ENCODE measurements at regions not wholly inside any gene's neighbourhood (a gene's known extent, or its start where the extent isn't known, plus 50 kb on each side); places are given as distances from the start of the nearest gene placed in this dataset.

DNA sequence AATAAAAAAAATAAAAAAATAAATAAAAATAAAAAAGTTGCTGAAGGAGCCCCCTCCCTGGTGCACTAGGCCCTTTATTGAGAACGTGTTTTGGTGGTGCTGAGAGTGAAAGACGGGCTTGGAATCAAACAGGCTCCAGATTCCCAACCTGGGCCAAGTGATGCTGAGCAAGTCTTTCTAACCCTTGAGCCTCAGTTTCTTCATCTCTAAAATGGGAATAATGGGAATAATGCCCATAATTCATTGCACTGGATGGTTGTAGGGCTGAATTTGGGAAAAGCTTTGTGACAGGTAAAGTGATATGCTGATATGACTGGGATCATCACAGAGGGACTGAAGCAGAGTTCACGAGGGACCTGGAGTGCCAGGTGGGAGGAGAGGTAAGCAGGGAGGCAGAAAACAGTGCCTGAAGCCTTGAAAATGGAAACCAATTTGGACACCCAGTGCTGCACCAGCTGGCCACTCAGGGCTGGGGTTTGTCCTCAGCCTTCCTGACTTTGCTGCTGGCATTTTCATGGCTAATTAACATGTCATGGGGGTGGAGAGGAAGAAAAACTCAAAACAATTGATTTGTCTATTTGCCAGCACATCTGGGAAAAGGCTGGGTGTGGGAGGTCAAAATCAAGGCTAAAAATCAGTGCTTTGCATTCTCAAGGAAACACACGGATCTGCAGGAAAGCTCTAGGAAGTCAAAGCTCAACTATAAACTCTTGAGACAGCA, 241.3 kb downstream of the LOXHD1 start:
- no peak overlapping the region for H3K9ac ChIP-seq (ENCODE audit: low read length)
- H3K27me3 ChIP-seq (ENCODE audit: control insufficient read depth, insufficient read depth, low read length), result no peaks in the 10 kb centered on the region
- H3K4me3 ChIP-seq (ENCODE audit: low read length), result no peak overlapping the region
- no peaks in the 10 kb centered on the region for H3K36me3 ChIP-seq (ENCODE audit: control insufficient read depth, insufficient read depth, low read length)
- H3K9me3 ChIP-seq (ENCODE audit: control insufficient read depth, low read length), result no peaks in the 10 kb centered on the region
- peaks cover 5% of the 10 kb centered on the region for H3K4me1 ChIP-seq (ENCODE audit: control insufficient read depth, insufficient read depth, low read length)

DNA sequence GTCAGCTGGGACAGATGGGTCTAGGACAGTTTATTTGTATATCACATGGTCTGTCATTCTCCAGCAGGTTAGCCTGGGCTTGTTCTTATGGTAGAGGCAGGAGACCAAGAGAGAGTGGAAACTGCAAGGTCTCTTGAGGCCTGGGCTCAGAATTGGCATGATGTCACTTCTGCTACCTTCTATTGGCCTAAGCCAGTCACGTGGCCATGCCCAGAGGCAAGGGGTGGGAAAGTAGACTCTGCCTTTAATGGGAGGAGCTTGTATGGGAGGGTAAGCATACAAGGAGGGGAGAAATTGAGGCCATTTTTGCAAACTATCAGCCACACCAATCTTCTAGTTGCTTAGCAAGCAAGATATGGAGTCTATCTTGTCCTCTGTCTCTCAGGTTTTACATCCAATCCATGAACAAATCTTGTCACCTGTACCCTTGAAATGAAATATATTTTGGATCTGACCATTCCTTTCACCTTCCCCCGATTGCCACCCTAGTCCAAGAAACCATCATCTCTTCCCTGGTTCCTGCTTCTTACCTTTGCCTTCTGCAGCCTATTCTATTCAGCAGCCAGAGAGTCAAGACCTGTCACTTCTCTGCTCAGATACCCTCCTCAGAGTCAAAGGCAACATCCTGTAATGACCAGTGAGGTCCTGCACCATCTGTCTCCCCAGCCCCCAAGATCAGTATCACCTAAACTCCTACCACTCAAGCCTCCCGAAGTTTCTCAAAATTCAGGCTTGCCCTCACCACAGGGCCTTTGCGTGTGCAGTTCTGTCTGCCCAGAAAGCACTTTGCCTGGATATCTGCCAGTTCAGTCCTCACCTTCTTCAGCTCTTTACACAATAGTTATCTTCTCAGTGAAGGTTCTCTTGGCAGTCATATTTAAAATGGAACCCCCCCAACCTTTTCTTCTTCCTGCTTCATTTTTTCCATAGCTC, 240.0 kb downstream of the LOXHD1 start:
- H3K27me3 ChIP-seq (ENCODE audit: control insufficient read depth, insufficient read depth, low read length), result no peaks in the 10 kb centered on the region

DNA sequence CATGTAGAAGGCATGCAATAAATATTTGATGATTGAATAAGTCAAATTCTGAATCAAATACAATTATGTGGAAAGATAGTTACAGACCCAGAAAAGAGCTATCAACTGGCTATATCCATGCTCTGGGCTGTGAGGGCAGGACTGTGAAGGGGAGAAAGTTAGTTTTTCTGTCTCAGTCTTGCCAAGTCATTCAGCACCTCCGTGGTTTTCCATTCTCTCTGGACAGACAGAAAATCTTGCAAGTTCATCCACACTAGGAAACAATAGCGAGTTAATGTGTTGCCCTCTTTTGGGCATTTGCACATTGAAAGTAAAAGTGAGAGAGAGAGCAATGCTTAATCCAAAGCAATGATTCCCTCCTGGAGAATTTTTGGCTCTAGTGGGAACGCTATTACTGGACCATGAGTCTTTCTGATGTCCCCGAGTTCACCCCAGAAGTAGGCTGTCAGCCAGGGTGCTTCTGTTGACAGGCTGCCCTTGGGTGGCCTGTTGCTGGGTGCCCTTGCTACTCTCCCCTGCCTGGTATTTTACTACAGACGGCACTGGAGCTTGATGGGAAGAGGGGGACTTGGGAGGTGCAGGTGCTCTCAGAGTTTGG, 238.3 kb downstream of the LOXHD1 start:
- Histone ChIP-seq H3K27me3 (ENCODE audit: control insufficient read depth, insufficient read depth, low read length) (no peaks in the 10 kb centered on the region), H3K36me3 (ENCODE audit: control insufficient read depth, insufficient read depth, low read length) (no peaks in the 10 kb centered on the region), H3K9me3 (ENCODE audit: control insufficient read depth, low read length) (no peaks in the 10 kb centered on the region), H3K4me3 (ENCODE audit: low read length) (no peak overlapping the region), H3K9ac (ENCODE audit: low read length) (no peak overlapping the region), H3K4me1 (ENCODE audit: control insufficient read depth, insufficient read depth, low read length) (no peaks in the 10 kb centered on the region)

More for the DNA sequence above, 240.0 kb downstream of the LOXHD1 start:
- H3K4me3 ChIP-seq (ENCODE audit: low read length), result no peak overlapping the region
- no peaks in the 10 kb centered on the region for H3K36me3 ChIP-seq (ENCODE audit: control insufficient read depth, insufficient read depth, low read length)
- no peaks in the 10 kb centered on the region for H3K9me3 ChIP-seq (ENCODE audit: control insufficient read depth, low read length)
- peaks cover 5% of the 10 kb centered on the region for H3K4me1 ChIP-seq (ENCODE audit: control insufficient read depth, insufficient read depth, low read length)
- H3K9ac ChIP-seq (ENCODE audit: low read length), result no peak overlapping the region

DNA sequence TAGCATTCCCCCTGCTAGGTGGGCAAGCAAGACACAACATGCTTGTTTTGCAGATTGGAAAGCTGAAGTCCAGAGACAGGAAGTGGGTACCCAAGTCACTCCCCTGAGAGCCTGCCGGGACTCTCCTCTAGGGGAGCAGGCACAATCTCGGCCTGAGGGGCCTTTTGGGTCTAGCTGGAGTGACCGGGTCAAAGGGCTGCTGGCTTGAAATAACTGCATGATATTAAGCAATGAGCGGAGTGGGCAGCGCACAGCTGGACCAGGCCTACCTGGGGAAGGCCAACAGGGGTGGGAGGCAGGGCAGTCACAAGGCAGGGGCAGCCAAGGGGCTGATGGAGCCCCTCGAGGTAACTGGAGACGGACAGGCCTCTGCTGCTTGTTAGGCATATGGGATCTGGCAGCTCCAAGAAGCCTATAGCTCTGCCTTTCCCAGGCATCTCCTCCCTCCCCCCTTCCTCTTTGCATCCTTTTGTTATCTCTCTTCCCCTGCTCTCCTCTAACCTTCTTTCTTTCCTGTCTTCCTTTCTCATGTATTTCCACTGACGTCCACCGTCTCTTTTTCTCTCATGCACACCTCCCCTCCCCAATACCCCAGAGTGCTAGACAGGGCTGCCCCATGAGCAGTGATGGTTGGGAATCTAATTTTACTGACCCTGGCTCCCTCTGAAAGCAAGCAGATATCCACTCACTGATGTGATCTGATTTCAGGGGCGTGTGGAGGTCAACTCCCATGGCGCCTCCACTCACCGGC, 237.5 kb downstream of the LOXHD1 start:
- no peak overlapping the region for H3K9ac ChIP-seq (ENCODE audit: low read length)
- H3K4me3 ChIP-seq (ENCODE audit: low read length), result no peak overlapping the region
- H3K27me3 ChIP-seq (ENCODE audit: control insufficient read depth, insufficient read depth, low read length), result no peaks in the 10 kb centered on the region
- no peaks in the 10 kb centered on the region for H3K9me3 ChIP-seq (ENCODE audit: control insufficient read depth, low read length)
- no peaks in the 10 kb centered on the region for H3K36me3 ChIP-seq (ENCODE audit: control insufficient read depth, insufficient read depth, low read length)
- no peaks in the 10 kb centered on the region for H3K4me1 ChIP-seq (ENCODE audit: control insufficient read depth, insufficient read depth, low read length)

DNA sequence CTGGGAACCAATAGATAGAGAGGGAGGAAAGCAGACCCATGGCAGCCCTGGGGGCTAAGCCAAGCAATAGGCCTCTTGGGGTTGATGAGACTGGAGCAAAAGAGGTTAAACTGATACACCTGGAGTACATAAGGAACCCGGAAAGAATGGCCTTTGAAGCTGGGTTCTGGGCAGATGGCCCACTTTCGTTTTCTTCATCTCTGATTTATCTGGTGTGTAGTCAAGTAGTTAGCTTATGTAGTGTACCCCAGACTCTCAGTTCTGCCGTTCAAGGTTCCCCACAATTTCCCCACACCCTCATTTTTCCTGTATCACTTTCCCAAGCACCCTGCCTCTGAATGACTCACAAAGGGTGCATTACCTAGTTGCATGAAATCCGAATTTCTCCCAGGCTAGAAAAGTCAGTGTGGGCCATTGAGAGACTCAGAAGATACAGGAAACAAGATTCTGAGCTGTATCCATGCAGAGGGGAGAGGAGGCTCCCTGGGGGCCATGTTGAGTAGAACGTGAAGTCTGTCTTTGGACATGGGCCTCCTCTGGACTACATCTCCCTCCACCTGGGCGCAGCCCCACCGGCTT, 235.0 kb downstream of the LOXHD1 start:
- H3K27me3 ChIP-seq (ENCODE audit: control insufficient read depth, insufficient read depth, low read length), result no peaks in the 10 kb centered on the region
- H3K9ac ChIP-seq (ENCODE audit: low read length), result no peak overlapping the region
- no peaks in the 10 kb centered on the region for H3K9me3 ChIP-seq (ENCODE audit: control insufficient read depth, low read length)
- H3K4me3 ChIP-seq (ENCODE audit: low read length), result no peak overlapping the region
- H3K4me1 ChIP-seq (ENCODE audit: control insufficient read depth, insufficient read depth, low read length), result no peaks in the 10 kb centered on the region
- no peaks in the 10 kb centered on the region for H3K36me3 ChIP-seq (ENCODE audit: control insufficient read depth, insufficient read depth, low read length)

DNA sequence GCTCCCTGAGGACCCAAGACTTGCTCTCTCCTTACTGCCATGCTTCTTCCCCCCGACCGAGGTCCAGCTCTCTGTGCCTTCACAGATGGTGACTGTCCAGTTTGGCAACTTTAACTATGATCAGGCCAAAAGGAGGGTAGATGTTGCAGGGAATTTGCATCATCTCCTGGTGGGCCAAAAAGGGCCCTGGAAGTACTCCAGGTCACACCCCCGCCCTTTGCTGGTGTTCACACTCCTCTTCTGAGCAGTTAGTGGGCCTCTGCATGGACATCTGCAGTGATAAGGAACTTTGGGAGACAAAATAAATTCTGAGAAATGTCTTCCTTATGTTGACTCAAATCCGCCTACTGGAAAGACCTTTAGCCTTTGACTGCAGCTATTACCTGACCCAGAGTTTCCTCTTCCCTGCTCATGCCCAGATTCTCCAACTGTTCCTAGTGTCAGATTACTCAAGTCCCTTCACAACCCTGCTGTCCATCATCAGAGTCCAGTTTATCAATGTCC, 234.4 kb downstream of the LOXHD1 start:
- no peaks in the 10 kb centered on the region for H3K9me3 ChIP-seq (ENCODE audit: control insufficient read depth, low read length)
- no peaks in the 10 kb centered on the region for H3K27me3 ChIP-seq (ENCODE audit: control insufficient read depth, insufficient read depth, low read length)
- H3K4me3 ChIP-seq (ENCODE audit: low read length), result no peak overlapping the region
- no peaks in the 10 kb centered on the region for H3K36me3 ChIP-seq (ENCODE audit: control insufficient read depth, insufficient read depth, low read length)
- no peak overlapping the region for H3K9ac ChIP-seq (ENCODE audit: low read length)
- no peaks in the 10 kb centered on the region for H3K4me1 ChIP-seq (ENCODE audit: control insufficient read depth, insufficient read depth, low read length)

DNA sequence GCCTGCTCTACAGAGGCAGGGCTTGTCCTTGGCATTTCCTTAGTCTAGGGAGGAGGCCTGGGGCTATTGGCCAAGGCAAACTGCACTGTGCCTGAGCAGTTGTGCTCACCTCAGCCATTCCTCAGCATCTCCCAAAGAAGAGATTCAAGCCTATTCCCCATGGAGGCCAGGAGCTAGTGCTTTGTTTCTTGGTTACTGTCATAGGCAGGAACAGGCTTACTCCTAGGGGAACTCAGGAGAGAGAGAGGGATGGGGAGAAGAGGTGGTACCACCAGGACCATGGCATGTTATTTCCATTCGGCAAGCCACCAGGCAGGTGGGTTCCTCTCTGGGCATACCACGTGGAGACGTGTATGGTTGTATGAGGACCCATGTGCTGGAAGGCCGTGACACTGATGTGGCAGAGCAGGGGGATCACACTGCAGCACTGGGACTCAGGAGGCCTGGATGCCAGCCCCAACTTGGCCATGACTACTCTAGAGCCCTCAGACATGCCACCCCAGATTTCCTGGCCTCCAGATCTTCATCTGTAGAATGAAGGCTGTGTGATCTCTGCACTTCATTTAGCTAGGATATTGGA, 233.7 kb downstream of the LOXHD1 start:
- no peak overlapping the region for H3K9ac ChIP-seq (ENCODE audit: low read length)
- no peaks in the 10 kb centered on the region for H3K36me3 ChIP-seq (ENCODE audit: control insufficient read depth, insufficient read depth, low read length)
- H3K4me1 ChIP-seq (ENCODE audit: control insufficient read depth, insufficient read depth, low read length), result no peaks in the 10 kb centered on the region
- H3K4me3 ChIP-seq (ENCODE audit: low read length), result no peak overlapping the region
- H3K9me3 ChIP-seq (ENCODE audit: control insufficient read depth, low read length), result no peaks in the 10 kb centered on the region
- no peaks in the 10 kb centered on the region for H3K27me3 ChIP-seq (ENCODE audit: control insufficient read depth, insufficient read depth, low read length)

DNA sequence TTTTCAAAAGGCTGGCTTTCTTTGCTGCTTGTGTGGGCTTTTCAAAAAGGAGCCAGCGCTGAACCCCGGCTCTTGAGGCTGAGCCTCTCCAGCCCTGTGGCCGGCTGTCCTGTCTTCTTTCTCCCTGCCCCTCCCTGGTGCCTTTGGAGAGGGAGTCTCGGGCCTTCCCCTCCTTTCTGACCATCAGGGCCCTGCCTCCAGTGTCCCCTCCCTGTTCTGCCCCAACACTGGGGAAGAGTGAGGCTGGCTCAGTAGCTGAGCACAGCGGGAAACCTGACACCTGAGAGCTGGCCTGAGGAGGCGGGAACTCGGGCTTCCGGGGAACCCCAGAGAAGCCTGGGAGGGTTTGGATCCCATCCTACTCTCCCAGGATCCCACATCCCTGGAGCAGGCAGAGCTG, 232.1 kb downstream of the LOXHD1 start:
- Histone ChIP-seq H3K4me1 (ENCODE audit: control insufficient read depth, insufficient read depth, low read length) (no peaks in the 10 kb centered on the region), H3K4me3 (ENCODE audit: low read length) (no peak overlapping the region), H3K9me3 (ENCODE audit: control insufficient read depth, low read length) (no peaks in the 10 kb centered on the region), H3K36me3 (ENCODE audit: control insufficient read depth, insufficient read depth, low read length) (no peaks in the 10 kb centered on the region), H3K27me3 (ENCODE audit: control insufficient read depth, insufficient read depth, low read length) (no peaks in the 10 kb centered on the region), H3K9ac (ENCODE audit: low read length) (no peak overlapping the region)

DNA sequence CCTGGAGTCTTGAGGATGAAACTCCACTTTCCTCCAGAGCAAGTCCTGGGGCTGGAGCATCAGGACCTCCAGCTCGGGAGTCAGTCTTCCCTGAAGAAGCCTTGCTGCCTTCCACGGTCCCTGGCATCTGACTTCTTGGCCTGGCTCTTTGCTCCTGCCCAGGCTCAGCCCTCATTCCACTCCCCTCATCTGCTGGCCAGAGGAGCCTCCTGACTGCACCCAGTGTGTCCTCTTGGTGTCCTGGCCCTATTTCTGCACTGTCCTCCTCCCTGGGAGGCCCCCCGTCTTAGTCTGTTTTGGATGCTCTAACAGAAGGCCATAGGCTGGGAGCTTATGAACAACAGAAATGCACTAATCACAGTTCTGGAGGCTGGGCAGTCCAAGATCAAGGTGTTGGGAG, 231.5 kb downstream of the LOXHD1 start:
- H3K27me3 ChIP-seq (ENCODE audit: control insufficient read depth, insufficient read depth, low read length), result no peaks in the 10 kb centered on the region

DNA sequence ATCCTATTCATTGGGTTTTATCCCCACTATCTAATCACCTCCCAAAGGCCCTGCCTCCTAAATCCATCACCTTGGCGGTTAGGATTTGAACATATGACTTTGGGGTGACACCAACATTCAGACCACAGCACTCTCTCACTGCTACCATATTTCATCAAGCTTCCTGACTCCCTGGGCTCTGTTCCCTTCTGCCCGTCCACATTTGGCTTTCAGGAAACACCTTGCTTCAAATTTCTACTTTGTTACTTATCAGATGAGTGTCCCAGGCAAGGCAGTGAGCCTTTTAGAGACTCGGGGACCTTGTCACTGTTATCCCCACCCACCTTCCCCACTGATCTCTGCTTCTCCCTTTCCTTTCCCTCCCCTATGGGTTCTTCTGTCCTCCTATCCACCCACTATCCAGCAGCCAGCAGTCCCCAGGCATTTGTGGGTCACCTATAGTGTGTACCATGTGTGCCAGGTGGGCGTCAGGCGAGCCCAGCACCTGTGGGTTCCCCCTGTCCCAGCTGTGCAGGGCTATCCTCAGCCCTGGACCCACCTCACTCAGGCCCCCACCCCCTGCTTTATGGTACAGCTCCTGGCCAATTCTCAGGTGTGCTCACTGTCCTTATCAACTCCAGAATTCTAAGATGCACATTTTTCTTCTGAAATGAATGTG, 230.9 kb downstream of the LOXHD1 start:
- Histone ChIP-seq H3K36me3 (ENCODE audit: control insufficient read depth, insufficient read depth, low read length) (no peaks in the 10 kb centered on the region), H3K9ac (ENCODE audit: low read length) (no peak overlapping the region), H3K27me3 (ENCODE audit: control insufficient read depth, insufficient read depth, low read length) (no peaks in the 10 kb centered on the region), H3K4me1 (ENCODE audit: control insufficient read depth, insufficient read depth, low read length) (no peaks in the 10 kb centered on the region), H3K4me3 (ENCODE audit: low read length) (no peak overlapping the region), H3K9me3 (ENCODE audit: control insufficient read depth, low read length) (no peaks in the 10 kb centered on the region)

More for the DNA sequence above, 231.5 kb downstream of the LOXHD1 start:
- Histone ChIP-seq H3K9me3 (ENCODE audit: control insufficient read depth, low read length) (no peaks in the 10 kb centered on the region), H3K9ac (ENCODE audit: low read length) (no peak overlapping the region), H3K4me1 (ENCODE audit: control insufficient read depth, insufficient read depth, low read length) (no peaks in the 10 kb centered on the region), H3K4me3 (ENCODE audit: low read length) (no peak overlapping the region), H3K36me3 (ENCODE audit: control insufficient read depth, insufficient read depth, low read length) (no peaks in the 10 kb centered on the region)

DNA sequence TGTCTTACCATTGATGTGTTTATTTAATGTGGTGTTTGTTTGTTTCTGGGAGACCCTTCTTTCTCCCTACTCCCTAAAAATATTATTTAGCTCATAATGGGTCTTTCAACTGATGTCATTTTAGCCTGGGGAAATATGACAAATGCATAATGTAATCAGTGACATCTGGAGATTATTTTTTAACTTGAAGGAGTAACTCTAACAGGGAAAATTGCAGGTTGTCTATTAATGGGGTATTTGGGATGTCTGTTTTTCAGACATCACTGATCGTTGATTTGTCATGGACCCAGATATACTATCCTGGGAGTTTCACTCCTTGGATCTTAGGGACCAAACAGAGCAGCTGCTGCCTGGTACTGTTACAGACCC, 230.4 kb downstream of the LOXHD1 start:
- Histone ChIP-seq H3K4me3 (ENCODE audit: low read length) (no peak overlapping the region), H3K27me3 (ENCODE audit: control insufficient read depth, insufficient read depth, low read length) (no peaks in the 10 kb centered on the region), H3K9me3 (ENCODE audit: control insufficient read depth, low read length) (no peaks in the 10 kb centered on the region), H3K36me3 (ENCODE audit: control insufficient read depth, insufficient read depth, low read length) (no peaks in the 10 kb centered on the region), H3K4me1 (ENCODE audit: control insufficient read depth, insufficient read depth, low read length) (no peaks in the 10 kb centered on the region), H3K9ac (ENCODE audit: low read length) (no peak overlapping the region)
